Inflammatory macrophage treated with lipopolysaccharide for 4 hours (primary cell): ENCODE measurements at regions not wholly inside any gene's neighbourhood (a gene's known extent, or its start where the extent isn't known, plus 50 kb on each side); places are given as distances from the start of the nearest gene placed in this dataset.

Source experiments
- DNase-seq: peaks from one replicate; pipeline ENCODE4 v3.0.0-alpha.2; 2020

- no peak for DNase-seq
Observed at GRCh38 chr11:19459240-19459639, 218.5 kb upstream of the E2F8 start.

DNA sequence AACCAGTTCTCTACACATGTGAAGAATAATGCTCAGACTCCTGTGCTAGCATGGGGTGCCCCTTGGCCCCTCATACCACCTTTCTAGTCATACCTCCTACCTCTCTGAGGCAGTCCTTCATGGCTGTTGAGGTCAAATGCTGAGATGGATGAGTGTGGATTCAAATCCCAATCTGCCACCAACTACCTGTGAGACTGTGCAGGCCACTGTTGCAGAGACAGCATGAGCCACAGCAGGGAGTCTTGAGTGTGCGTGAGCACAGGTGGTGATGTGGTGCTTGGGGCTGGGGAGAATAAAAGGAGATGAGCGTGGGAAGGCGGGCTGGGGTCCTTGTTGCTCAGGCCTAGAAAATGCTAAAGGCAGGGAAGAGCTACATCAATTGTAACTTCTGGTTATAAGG, 218.0 kb upstream of the E2F8 start:
- no peak for DNase-seq

- no peak for DNase-seq
Observed at GRCh38 chr11:19458231-19458630, 217.5 kb upstream of the E2F8 start.

GRCh38 chr11:19455731-19456130, 215.0 kb upstream of the E2F8 start:
- DNase-seq: no peak

- no peak for DNase-seq
Observed at GRCh38 chr11:19453651-19454257, 213.0 kb upstream of the E2F8 start.

- DNase-seq: no peak
Observed at GRCh38 chr11:19451609-19452008, 210.9 kb upstream of the E2F8 start.

DNA sequence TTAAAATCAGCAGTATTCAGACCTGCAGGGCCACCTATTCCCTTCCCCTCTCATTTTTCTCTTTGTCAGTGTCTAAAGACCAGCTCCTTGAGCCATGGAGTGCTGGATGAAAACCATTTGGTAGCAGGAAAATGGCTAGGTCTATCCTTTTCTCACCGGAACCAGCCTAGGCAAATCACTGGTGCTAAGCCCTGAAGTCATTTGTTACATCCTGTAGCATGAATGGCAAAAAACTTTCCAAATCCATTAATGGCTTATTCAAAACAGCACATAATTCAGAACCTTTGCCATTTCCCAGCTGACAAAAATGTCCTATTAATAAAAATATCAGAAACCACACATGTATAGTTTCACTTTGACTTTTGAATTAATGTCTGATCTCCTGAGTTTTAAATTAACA, 209.5 kb upstream of the E2F8 start:
- no peak for DNase-seq

GRCh38 chr11:19448651-19449050, 207.9 kb upstream of the E2F8 start:
- DNase-seq: no peak

- DNase-seq: no peak
Observed at GRCh38 chr11:19447150-19447566, 206.4 kb upstream of the E2F8 start.

DNA sequence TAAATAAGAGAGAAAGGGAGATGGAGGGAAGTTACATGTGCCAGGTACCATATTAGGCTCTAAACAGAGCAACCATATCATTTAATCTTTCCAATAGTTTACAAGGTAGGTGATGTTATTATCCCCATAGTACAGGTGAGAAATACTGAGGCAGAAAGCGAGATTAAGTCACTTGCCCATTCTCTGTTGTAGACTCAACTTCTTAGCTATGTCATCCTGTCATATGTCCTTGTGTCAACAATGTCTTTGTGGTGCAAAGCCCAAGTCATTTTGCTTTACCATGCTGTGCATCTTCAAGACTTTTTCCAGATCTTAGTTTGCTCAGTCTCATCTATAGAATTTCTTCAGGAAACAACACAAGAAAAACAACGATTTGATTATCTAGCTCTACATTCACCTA, 205.0 kb upstream of the E2F8 start:
- no peak for DNase-seq

- no peak for DNase-seq
Observed at GRCh38 chr11:19444231-19444630, 203.5 kb upstream of the E2F8 start.

DNA sequence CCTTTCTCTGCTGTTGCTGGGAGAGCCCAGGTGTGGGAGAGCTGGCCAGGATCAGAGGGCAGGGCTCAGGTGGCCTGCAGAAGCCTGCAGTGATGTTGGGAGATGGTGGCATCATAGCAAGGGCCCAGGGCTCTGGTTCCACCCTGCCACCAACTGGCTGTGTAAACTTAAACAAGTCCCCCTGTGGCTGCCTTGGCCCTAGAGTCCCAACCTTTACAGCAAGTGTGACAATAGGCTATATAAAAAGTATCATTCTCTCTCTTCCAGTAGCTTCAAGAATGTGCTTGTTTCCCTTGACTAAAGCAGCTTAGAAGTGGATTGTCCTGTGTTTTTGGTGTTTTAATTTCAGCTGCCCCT, 201.8 kb upstream of the E2F8 start:
- DNase-seq: no peak

- no peak for DNase-seq
Observed at GRCh38 chr11:19441752-19442553, 201.2 kb upstream of the E2F8 start.

- no peak for DNase-seq
Observed at GRCh38 chr11:19441288-19441687, 200.5 kb upstream of the E2F8 start.

DNA sequence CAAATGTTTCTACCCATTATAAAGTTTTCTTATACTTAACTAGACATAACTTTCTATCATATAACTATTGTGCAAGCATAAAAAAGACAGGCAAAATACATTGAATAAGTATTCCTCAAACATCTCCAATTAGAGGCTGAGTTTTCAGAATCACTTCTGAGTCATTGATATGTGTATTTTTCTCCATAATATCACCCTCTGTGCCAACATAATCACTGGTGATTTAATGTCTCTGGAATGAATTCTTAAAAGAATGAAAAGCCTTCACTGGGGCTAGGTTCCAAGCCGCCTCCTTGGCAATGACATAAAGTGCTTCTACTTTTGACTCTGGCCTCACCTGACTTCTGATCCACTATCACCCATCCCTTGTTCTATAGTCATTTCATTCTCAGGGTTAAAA, 197.0 kb upstream of the E2F8 start:
- DNase-seq: no peak

DNA sequence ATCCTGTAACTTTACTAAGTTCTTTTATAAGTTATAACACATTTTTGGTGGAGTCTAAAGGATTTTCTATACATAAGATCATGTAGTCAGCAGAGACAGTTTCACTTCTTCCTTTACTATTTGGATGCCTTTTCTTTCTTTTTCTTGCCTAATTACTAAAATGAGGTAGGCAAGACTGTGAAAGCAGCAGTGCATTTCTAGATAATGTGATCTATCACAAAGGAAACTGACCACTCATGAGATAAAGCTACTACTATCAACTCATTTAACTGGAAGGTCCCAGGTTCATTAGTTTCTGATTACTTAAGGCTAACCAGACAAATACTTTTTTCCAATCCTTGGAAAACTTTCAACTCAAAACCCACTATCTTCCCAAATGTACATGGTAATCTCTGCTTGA, 196.2 kb upstream of the E2F8 start:
- no peak for DNase-seq

GRCh38 chr11:19435306-19435989, 194.7 kb upstream of the E2F8 start:
- no peak for DNase-seq

- DNase-seq: no peak
Observed at GRCh38 chr11:19433791-19434190, 193.0 kb upstream of the E2F8 start.

GRCh38 chr11:19433367-19433766, 192.6 kb upstream of the E2F8 start:
- no peak for DNase-seq

DNA sequence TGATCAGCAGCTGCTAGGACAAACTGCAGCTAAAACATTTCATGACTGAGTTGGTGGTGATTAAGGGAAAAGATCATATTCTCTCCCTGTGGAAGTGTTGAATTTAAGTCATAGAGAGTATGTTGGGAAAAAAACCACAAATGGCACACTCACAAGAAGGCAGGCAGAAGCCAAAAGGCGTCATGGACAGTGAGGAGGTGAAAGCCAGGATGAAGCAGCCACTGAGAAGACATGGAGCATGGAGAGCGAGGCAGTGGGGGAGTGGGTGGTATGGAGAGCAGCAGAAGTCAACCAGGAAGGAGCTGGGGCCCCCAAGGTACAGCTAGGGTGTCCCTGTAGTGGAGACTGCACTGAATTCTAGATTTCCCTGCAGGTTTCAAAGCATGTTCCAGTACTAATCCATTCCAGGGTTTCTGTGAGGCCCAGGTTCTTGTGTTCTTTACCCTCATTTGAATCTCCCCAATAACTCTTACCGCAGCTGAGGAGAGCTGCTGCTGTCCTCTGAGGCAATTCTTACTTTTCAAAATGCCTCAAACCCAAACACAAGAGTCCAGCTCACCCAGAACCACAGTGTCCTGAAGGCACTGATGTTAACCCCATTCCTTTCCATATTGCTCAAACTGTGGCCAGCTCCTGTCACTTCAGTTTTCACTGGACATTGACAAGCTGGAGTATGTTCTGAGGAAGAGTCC, 191.8 kb upstream of the E2F8 start:
- DNase-seq: no peak

DNA sequence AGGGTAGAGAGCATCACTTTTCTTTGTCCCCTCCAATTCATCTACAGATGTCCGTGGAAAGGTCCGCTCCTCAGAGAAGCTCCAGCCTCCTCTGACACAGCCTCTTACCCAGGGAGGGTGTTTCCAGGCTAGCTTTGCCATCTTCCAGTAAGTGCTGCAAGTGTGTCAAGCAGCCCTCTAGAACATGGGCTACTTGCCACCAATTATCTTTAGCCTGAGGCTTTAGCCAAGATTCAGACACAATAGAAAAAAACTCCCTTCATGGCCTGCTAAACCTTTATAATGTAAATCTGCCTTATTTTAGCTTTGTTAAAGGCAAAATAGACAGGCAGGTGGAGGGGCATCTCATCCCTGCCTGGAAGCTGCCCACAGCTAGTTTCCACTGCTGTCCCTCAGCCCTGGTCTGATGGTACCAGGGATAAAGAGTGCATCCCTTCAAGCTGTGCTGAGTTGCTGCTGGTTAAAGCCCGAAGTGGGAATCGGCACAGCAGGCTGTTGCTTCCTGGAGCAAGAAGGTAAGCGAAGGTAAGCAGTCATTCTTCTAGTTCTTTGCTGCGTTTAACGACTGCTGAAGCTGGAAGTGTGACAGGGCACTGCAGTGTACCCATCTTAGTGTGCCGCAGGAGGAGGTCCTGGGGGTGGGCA, 190.1 kb upstream of the E2F8 start:
- no peak for DNase-seq

DNA sequence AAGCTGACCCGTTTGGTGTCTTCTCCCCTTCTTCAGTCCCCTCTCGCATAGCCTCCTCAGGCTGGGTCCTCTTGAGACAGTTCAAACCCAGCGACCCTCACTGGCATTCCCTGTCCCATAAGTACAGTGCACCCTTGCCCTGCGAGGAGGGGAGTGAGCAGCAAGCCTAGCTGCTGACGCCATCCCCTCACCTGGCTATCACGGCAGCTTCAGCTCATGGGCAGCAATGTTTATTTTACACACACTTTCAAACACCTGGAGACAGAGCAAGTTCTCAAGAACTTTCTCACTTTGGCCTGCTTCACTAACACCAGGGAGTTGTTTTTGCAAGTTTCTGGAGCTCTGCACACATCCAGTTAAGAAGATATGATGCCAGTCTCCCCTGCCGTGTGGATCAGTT, 189.6 kb upstream of the E2F8 start:
- no peak for DNase-seq

- DNase-seq: no peak
Observed at GRCh38 chr11:19429108-19429760, 188.5 kb upstream of the E2F8 start.
